ENCODE measurements at regions not wholly inside any gene's neighbourhood (a gene's known extent, or its start where the extent isn't known, plus 50 kb on each side); places are given as distances from the start of the nearest gene placed in this dataset.
"Not testable (repeated sequence)": the region's sequence is repeated elsewhere in the genome, so short reads cannot be mapped to it uniquely, and the experiment has no call there.

- not testable (repeated sequence) for ATAC-seq; H3K4me3 Mint-ChIP-seq; DNase-seq; H3K27ac Mint-ChIP-seq; H3K9me3 Mint-ChIP-seq; H3K4me1 Mint-ChIP-seq; H3K27me3 Mint-ChIP-seq; H3K36me3 Mint-ChIP-seq (ENCODE audit: low read depth)
These were observed 58.8 kb upstream of the ANKRD30BL start for GRCh38 chr2:132220589-132220988.

- H3K27me3 Mint-ChIP-seq; H3K27ac Mint-ChIP-seq; H3K4me3 Mint-ChIP-seq; H3K36me3 Mint-ChIP-seq (ENCODE audit: low read depth); ATAC-seq; H3K9me3 Mint-ChIP-seq; H3K4me1 Mint-ChIP-seq; DNase-seq: not testable (repeated sequence)
These were observed 60.1 kb upstream of the ANKRD30BL start for GRCh38 chr2:132221886-132222285.

- Mint-ChIP-seq H3K4me1 (no peaks in the 10 kb centered on the region), H3K27me3 (peaks cover 7% of the 10 kb centered on the region), H3K9me3 (peaks cover 26% of the 10 kb centered on the region), H3K4me3 (no peak overlapping the region), H3K36me3 (ENCODE audit: low read depth) (peaks cover 6% of the 10 kb centered on the region), H3K27ac (no peak overlapping the region)
- DNase-seq (no peak), ATAC-seq (no peak)
These were observed 90.6 kb upstream of the ANKRD30BL start for GRCh38 chr2:132252191-132252893.

GRCh38 chr2:132252894-132253264, 91.1 kb upstream of the ANKRD30BL start:
- H3K27me3 Mint-ChIP-seq, result peaks cover 7% of the 10 kb centered on the region
- ATAC-seq, result no peak
- no peak overlapping the region for H3K27ac Mint-ChIP-seq
- no peak overlapping the region for H3K4me3 Mint-ChIP-seq
- no peaks in the 10 kb centered on the region for H3K4me1 Mint-ChIP-seq
- peaks cover 6% of the 10 kb centered on the region for H3K36me3 Mint-ChIP-seq (ENCODE audit: low read depth)
- H3K9me3 Mint-ChIP-seq, result peaks cover 26% of the 10 kb centered on the region
- DNase-seq, result no peak

GRCh38 chr2:132253496-132254305, 91.9 kb upstream of the ANKRD30BL start:
- Mint-ChIP-seq H3K4me3 (no peak overlapping the region), H3K4me1 (no peaks in the 10 kb centered on the region), H3K27ac (no peak overlapping the region), H3K36me3 (ENCODE audit: low read depth) (peaks cover 6% of the 10 kb centered on the region), H3K9me3 (peaks cover 21% of the 10 kb centered on the region), H3K27me3 (peaks cover 7% of the 10 kb centered on the region)
- ATAC-seq (no peak), DNase-seq (no peak)

GRCh38 chr2:132254306-132254919, 92.7 kb upstream of the ANKRD30BL start:
- peaks cover 12% of the 10 kb centered on the region for H3K27me3 Mint-ChIP-seq
- H3K27ac Mint-ChIP-seq; DNase-seq; H3K36me3 Mint-ChIP-seq (ENCODE audit: low read depth); H3K4me3 Mint-ChIP-seq; ATAC-seq; H3K4me1 Mint-ChIP-seq: not testable (repeated sequence)
- H3K9me3 Mint-ChIP-seq, result peaks cover 20% of the 10 kb centered on the region

GRCh38 chr2:132255714-132256113, 94.0 kb upstream of the ANKRD30BL start:
- H3K27me3 Mint-ChIP-seq, result peaks cover 14% of the 10 kb centered on the region
- no peaks in the 10 kb centered on the region for H3K4me1 Mint-ChIP-seq
- H3K36me3 Mint-ChIP-seq (ENCODE audit: low read depth), result peaks cover 3% of the 10 kb centered on the region
- DNase-seq (no peak), ATAC-seq (no peak)
- H3K27ac Mint-ChIP-seq, result no peak overlapping the region
- H3K4me3 Mint-ChIP-seq, result no peak overlapping the region
- peaks cover 10% of the 10 kb centered on the region for H3K9me3 Mint-ChIP-seq

- no peak overlapping the region for H3K27ac Mint-ChIP-seq
- H3K36me3 Mint-ChIP-seq (ENCODE audit: low read depth), result peaks cover 3% of the 10 kb centered on the region
- no peaks in the 10 kb centered on the region for H3K4me1 Mint-ChIP-seq
- ATAC-seq (no peak), DNase-seq (no peak)
- peaks cover 10% of the 10 kb centered on the region for H3K9me3 Mint-ChIP-seq
- no peak overlapping the region for H3K4me3 Mint-ChIP-seq
- H3K27me3 Mint-ChIP-seq, result peaks cover 14% of the 10 kb centered on the region
These were observed 94.6 kb upstream of the ANKRD30BL start for GRCh38 chr2:132256251-132256902.

- H3K27ac Mint-ChIP-seq; H3K36me3 Mint-ChIP-seq (ENCODE audit: low read depth); H3K4me3 Mint-ChIP-seq; DNase-seq; H3K4me1 Mint-ChIP-seq; ATAC-seq; H3K9me3 Mint-ChIP-seq: not testable (repeated sequence)
- peaks cover 14% of the 10 kb centered on the region for H3K27me3 Mint-ChIP-seq
These were observed 95.2 kb upstream of the ANKRD30BL start for GRCh38 chr2:132256903-132257300.

GRCh38 chr2:132257301-132258171, 95.8 kb upstream of the ANKRD30BL start:
- not testable (repeated sequence) for H3K36me3 Mint-ChIP-seq (ENCODE audit: low read depth); DNase-seq; H3K9me3 Mint-ChIP-seq; H3K4me3 Mint-ChIP-seq; H3K4me1 Mint-ChIP-seq; H3K27ac Mint-ChIP-seq; ATAC-seq
- H3K27me3 Mint-ChIP-seq, result peaks cover 14% of the 10 kb centered on the region

- H3K27me3 Mint-ChIP-seq, result peaks cover 15% of the 10 kb centered on the region
- ATAC-seq; H3K36me3 Mint-ChIP-seq (ENCODE audit: low read depth); DNase-seq; H3K4me3 Mint-ChIP-seq; H3K27ac Mint-ChIP-seq; H3K4me1 Mint-ChIP-seq; H3K9me3 Mint-ChIP-seq: not testable (repeated sequence)
These were observed 97.5 kb upstream of the ANKRD30BL start for GRCh38 chr2:132259276-132259675.

GRCh38 chr2:132265595-132265994, 103.8 kb upstream of the ANKRD30BL start:
- not testable (repeated sequence) for H3K9me3 Mint-ChIP-seq; H3K4me3 Mint-ChIP-seq; H3K27ac Mint-ChIP-seq; H3K4me1 Mint-ChIP-seq; ATAC-seq; H3K27me3 Mint-ChIP-seq; H3K36me3 Mint-ChIP-seq (ENCODE audit: low read depth); DNase-seq

- ATAC-seq (no peak), DNase-seq (no peak)
- peaks cover 2% of the 10 kb centered on the region for H3K27me3 Mint-ChIP-seq
- H3K4me3 Mint-ChIP-seq, result no peak overlapping the region
- no peak overlapping the region for H3K27ac Mint-ChIP-seq
- H3K9me3 Mint-ChIP-seq, result no peaks in the 10 kb centered on the region
- peaks cover 3% of the 10 kb centered on the region for H3K4me1 Mint-ChIP-seq
- H3K36me3 Mint-ChIP-seq (ENCODE audit: low read depth), result no peaks in the 10 kb centered on the region
These were observed 105.3 kb upstream of the ANKRD30BL start for GRCh38 chr2:132267105-132267497.

All from activated naive CD8-positive, alpha-beta T cell treated with anti-CD3 and anti-CD28 coated beads, Interleukin-2, amount 50 U/mL, for 24 hours (primary cell).